Fibroblast of pulmonary artery (primary cell): ENCODE measurements at regions not wholly inside any gene's neighbourhood (a gene's known extent, or its start where the extent isn't known, plus 50 kb on each side); places are given as distances from the start of the nearest gene placed in this dataset.

Experiments
- DNase-seq: peaks from one replicate; pipeline ENCODE4 v3.0.0-alpha.2; 2010; ENCODE audit warnings: low read depth
- H3K4me3 ChIP-seq: replicated peaks from 2 replicates; pipeline ENCODE4 v1.5.1; 2011; ENCODE audit warnings: low read depth, mild to moderate bottlenecking, control low read depth, low read length, moderate library complexity
- CTCF ChIP-seq: IDR thresholded peaks from 2 replicates; pipeline ENCODE4 v1.5.1; 2011; ENCODE audit warnings: mild to moderate bottlenecking, control low read depth, low read length, inconsistent platforms; ENCODE audit errors: missing control alignments

DNA sequence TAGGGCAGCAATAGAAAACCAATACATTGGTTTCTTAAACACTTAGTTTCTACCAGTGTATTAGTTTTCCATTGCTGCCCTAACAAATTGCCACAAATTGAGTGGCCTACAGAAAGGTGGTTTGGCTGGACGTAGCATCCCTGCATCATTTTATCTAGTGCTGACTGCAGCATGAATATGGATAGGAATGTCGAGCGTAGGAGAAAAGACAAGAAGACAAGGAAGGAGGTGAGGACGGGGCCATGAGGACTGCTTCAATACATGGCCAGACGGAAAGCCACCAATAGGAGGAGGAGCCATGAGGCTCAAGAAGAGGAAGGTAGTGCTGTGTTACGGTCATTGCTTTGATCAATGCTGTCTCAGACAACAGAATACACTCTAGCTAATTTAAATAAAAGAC, 154.5 kb upstream of the NDUFV2 start:
- H3K4me3 ChIP-seq: no peak overlapping the region
- no peak for TF ChIP-seq CTCF
- no peak for DNase-seq

DNA sequence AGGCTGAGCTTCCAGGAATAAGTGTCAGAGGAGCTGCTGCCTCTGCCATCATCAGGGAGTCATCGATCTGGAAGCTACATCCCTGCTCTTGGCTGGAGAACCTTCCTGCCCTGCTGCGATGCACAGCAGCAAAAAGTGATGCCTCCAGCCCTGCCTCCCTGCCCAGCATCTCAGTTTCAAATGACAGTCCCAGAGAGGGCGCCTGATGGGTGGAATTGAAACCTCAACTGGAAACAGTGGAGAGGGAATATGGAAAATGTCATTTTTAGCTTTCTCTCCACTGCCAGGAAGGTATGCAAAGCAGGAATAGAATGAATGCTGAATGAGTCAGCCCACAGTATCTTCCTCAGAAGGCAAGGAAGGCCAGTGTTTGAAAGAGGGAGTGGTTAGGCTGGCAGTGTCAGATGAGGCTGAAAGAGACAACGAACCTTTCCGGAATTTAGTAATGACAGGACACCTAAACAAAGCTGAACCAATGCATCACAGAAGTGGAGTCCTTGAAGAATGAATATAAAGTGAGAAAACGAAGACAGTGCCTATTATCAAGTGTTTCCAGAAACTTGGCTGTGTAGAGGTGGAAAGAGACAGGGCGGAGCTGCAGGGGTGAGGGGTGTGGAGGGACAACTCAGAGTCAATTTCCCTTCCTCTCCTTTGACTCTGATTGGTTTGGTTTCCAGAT, 153.9 kb upstream of the NDUFV2 start:
- no peak overlapping the region for H3K4me3 ChIP-seq
- TF ChIP-seq CTCF: no peak
- DNase-seq: peak; percentile 79

GRCh38 chr18:8949206-8949605, 153.3 kb upstream of the NDUFV2 start:
- TF ChIP-seq CTCF: no peak
- DNase-seq: no peak
- no peak overlapping the region for H3K4me3 ChIP-seq

GRCh38 chr18:8951491-8951890, 151.0 kb upstream of the NDUFV2 start:
- no peak for DNase-seq
- H3K4me3 ChIP-seq: no peak overlapping the region
- TF ChIP-seq CTCF: no peak

- H3K4me3 ChIP-seq: no peak overlapping the region
- TF ChIP-seq CTCF: no peak
- DNase-seq: no peak
Measured at GRCh38 chr18:8952174-8952573, 150.3 kb upstream of the NDUFV2 start.

DNA sequence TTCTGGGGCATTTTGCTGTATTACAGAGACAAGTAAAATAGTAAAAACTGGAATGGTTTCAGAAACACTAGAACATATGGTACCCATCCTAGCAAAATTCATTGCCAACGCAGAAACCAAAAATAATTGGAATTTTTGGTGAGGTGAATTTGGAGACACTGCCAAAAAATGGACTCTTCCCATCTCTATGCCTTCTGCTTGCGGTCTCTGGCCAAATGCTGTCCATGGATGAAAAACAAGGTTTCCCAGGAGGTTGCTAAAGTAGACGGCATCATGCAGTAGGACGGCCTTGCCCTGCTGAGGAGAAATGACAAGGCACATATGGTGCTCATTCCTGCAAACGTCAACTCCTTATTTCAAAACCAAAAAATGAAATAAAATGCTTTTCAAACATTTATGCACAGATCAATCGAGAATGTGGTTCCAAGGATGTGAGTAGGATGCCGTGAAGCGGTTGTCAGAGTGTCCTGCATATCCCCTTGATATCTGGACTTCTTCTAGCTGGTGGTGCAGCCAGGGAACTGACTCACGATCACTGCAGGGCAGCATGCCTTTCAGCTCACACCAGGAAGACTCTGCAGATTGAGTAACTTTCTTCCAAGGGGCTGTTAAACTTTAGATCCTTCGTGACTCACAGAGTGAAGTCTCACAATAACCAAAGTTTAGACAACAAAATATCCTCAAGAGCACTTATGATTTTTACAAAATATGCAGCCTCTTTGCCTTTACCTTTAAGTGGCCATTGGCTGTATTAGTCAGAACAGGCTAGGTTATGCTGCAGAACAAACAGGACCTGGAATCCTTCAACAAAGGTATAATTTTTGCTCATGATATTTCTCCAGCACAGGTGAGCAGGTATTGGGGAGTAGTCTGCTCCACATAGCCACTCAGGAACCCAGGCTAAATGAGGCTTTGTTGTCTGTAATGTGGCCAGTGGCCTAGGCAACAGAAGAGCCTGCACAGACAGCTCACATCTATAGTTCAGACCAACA, 149.4 kb upstream of the NDUFV2 start:
- DNase-seq: peak; percentile 88
- peak; percentile 2 for TF ChIP-seq CTCF

More for the DNA sequence above, 149.4 kb upstream of the NDUFV2 start:
- no peak overlapping the region for H3K4me3 ChIP-seq
